ENCODE measurements at regions not wholly inside any gene's neighbourhood (a gene's known extent, or its start where the extent isn't known, plus 50 kb on each side); places are given as distances from the start of the nearest gene placed in this dataset.

- Histone ChIP-seq H3K27ac (ENCODE audit: low read length) (no peak overlapping the region), H2AFZ (ENCODE audit: low read depth, low read length) (no peak overlapping the region), H3K9ac (ENCODE audit: low read depth, low read length) (no peak overlapping the region), H3K4me3 (ENCODE audit: low read depth in 1 of 2, low read length in 2 of 2) (no peak overlapping the region), H4K20me1 (ENCODE audit: insufficient read depth, low read length) (no peaks in the 10 kb centered on the region), H3K4me2 (ENCODE audit: insufficient read depth, low read length) (no peak overlapping the region), H3K4me1 (ENCODE audit: insufficient read depth, low read length) (peaks cover 2% of the 10 kb centered on the region; the same call in 1 of the 2 replicates), H3K9me3 (ENCODE audit: insufficient read depth, low read length, severe bottlenecking) (no peaks in the 10 kb centered on the region), H3K79me2 (ENCODE audit: insufficient read depth, low read length) (no peaks in the 10 kb centered on the region), H3K27me3 (ENCODE audit: insufficient read depth, low read length, poor library complexity) (no peaks in the 10 kb centered on the region), H3K36me3 (ENCODE audit: insufficient read depth, low read length) (no peaks in the 10 kb centered on the region)
- TF ChIP-seq CTCF (IDR thresholded peaks at IDR 0.05; ENCODE audit: borderline replicate concordance, extremely low read depth, low read length, poor library complexity, severe bottlenecking) (no peak), EZH2 (IDR thresholded peaks at IDR 0.05; ENCODE audit: borderline replicate concordance, low read depth, low read length, severe bottlenecking) (no peak)
- no peak for DNase-seq
- ATAC-seq (ENCODE audit: insufficient read depth, low read depth), result peak; percentile 35; the same call in 1 of the 3 replicates
Observed at GRCh38 chr12:92055877-92056276, 89.8 kb downstream of the BTG1 start.

- H3K4me1 ChIP-seq (ENCODE audit: insufficient read depth, low read length), result no peaks in the 10 kb centered on the region
- no peak overlapping the region for H3K27ac ChIP-seq (ENCODE audit: low read length)
- H3K4me3 ChIP-seq (ENCODE audit: low read depth in 1 of 2, low read length in 2 of 2), result no peak overlapping the region
- no peak overlapping the region for H2AFZ ChIP-seq (ENCODE audit: low read depth, low read length)
- H3K27me3 ChIP-seq (ENCODE audit: insufficient read depth, low read length, poor library complexity), result no peaks in the 10 kb centered on the region
- no peak for ATAC-seq (ENCODE audit: insufficient read depth, low read depth)
- H3K9ac ChIP-seq (ENCODE audit: low read depth, low read length), result no peak overlapping the region
- no peaks in the 10 kb centered on the region for H3K36me3 ChIP-seq (ENCODE audit: insufficient read depth, low read length)
- H3K79me2 ChIP-seq (ENCODE audit: insufficient read depth, low read length), result no peaks in the 10 kb centered on the region
- no peak for TF ChIP-seq CTCF (IDR thresholded peaks at IDR 0.05; ENCODE audit: borderline replicate concordance, extremely low read depth, low read length, poor library complexity, severe bottlenecking)
- TF ChIP-seq EZH2 (IDR thresholded peaks at IDR 0.05; ENCODE audit: borderline replicate concordance, low read depth, low read length, severe bottlenecking), result no peak
- DNase-seq, result no peak
- H3K4me2 ChIP-seq (ENCODE audit: insufficient read depth, low read length), result no peak overlapping the region
- H4K20me1 ChIP-seq (ENCODE audit: insufficient read depth, low read length), result no peaks in the 10 kb centered on the region
- no peaks in the 10 kb centered on the region for H3K9me3 ChIP-seq (ENCODE audit: insufficient read depth, low read length, severe bottlenecking)
Observed at GRCh38 chr12:92051441-92051840, 94.2 kb downstream of the BTG1 start.

GRCh38 chr12:92049403-92049802 is 96.2 kb downstream of the BTG1 start:
- TF ChIP-seq EZH2 (IDR thresholded peaks at IDR 0.05; ENCODE audit: borderline replicate concordance, low read depth, low read length, severe bottlenecking) (no peak), CTCF (IDR thresholded peaks at IDR 0.05; ENCODE audit: borderline replicate concordance, extremely low read depth, low read length, poor library complexity, severe bottlenecking) (no peak)
- no peak overlapping the region for H3K4me3 ChIP-seq (ENCODE audit: low read depth in 1 of 2, low read length in 2 of 2)

GRCh38 chr12:92047393-92047826 is 98.2 kb downstream of the BTG1 start:
- H3K9ac ChIP-seq (ENCODE audit: low read depth, low read length), result no peak overlapping the region
- TF ChIP-seq CTCF (IDR thresholded peaks at IDR 0.05; ENCODE audit: borderline replicate concordance, extremely low read depth, low read length, poor library complexity, severe bottlenecking), result no peak
- no peak for TF ChIP-seq EZH2 (IDR thresholded peaks at IDR 0.05; ENCODE audit: borderline replicate concordance, low read depth, low read length, severe bottlenecking)
- H3K4me3 ChIP-seq (ENCODE audit: low read depth in 1 of 2, low read length in 2 of 2), result no peak overlapping the region
- H3K36me3 ChIP-seq (ENCODE audit: insufficient read depth, low read length), result no peaks in the 10 kb centered on the region
- no peak overlapping the region for H3K27ac ChIP-seq (ENCODE audit: low read length)
- no peaks in the 10 kb centered on the region for H4K20me1 ChIP-seq (ENCODE audit: insufficient read depth, low read length)
- ATAC-seq (ENCODE audit: insufficient read depth, low read depth), result no peak
- no peak overlapping the region for H3K4me2 ChIP-seq (ENCODE audit: insufficient read depth, low read length)
- no peaks in the 10 kb centered on the region for H3K27me3 ChIP-seq (ENCODE audit: insufficient read depth, low read length, poor library complexity)
- no peak overlapping the region for H2AFZ ChIP-seq (ENCODE audit: low read depth, low read length)
- DNase-seq, result no peak
- peaks cover 14% of the 10 kb centered on the region for H3K4me1 ChIP-seq (ENCODE audit: insufficient read depth, low read length)
- no peaks in the 10 kb centered on the region for H3K9me3 ChIP-seq (ENCODE audit: insufficient read depth, low read length, severe bottlenecking)
- no peaks in the 10 kb centered on the region for H3K79me2 ChIP-seq (ENCODE audit: insufficient read depth, low read length)

More at GRCh38 chr12:92049403-92049802, 96.2 kb downstream of the BTG1 start:
- H3K27me3 ChIP-seq (ENCODE audit: insufficient read depth, low read length, poor library complexity), result no peaks in the 10 kb centered on the region
- no peak overlapping the region for H3K4me2 ChIP-seq (ENCODE audit: insufficient read depth, low read length)
- ATAC-seq (ENCODE audit: insufficient read depth, low read depth) (no peak), DNase-seq (no peak)
- H3K9ac ChIP-seq (ENCODE audit: low read depth, low read length), result no peak overlapping the region
- H3K4me1 ChIP-seq (ENCODE audit: insufficient read depth, low read length), result peaks cover 8% of the 10 kb centered on the region
- H3K27ac ChIP-seq (ENCODE audit: low read length), result no peak overlapping the region
- H2AFZ ChIP-seq (ENCODE audit: low read depth, low read length), result no peak overlapping the region
- no peaks in the 10 kb centered on the region for H3K79me2 ChIP-seq (ENCODE audit: insufficient read depth, low read length)
- no peaks in the 10 kb centered on the region for H4K20me1 ChIP-seq (ENCODE audit: insufficient read depth, low read length)
- H3K9me3 ChIP-seq (ENCODE audit: insufficient read depth, low read length, severe bottlenecking), result no peaks in the 10 kb centered on the region
- no peaks in the 10 kb centered on the region for H3K36me3 ChIP-seq (ENCODE audit: insufficient read depth, low read length)
